GM19328 (cell line): ENCODE measurements at regions not wholly inside any gene's neighbourhood (a gene's known extent, or its start where the extent isn't known, plus 50 kb on each side); places are given as distances from the start of the nearest gene placed in this dataset.
"Not testable (repeated sequence)": the region's sequence is repeated elsewhere in the genome, so short reads cannot be mapped to it uniquely, and the experiment has no call there.

ENCODE experiments used
- ATAC-seq: cut with Tn5 transposase; IDR thresholded peaks from one replicate; pipeline ENCODE4 v1.9.1; 2021; ENCODE audit warnings: mild to moderate bottlenecking, moderate library complexity; ENCODE audit not compliant: unreplicated experiment

GRCh38 chr2:90288396-90288795 is 1596.9 kb downstream of the RPIA start:
- not testable (repeated sequence) for ATAC-seq

- not testable (repeated sequence) for ATAC-seq
Observed at GRCh38 chr2:90289291-90289980, 1598.0 kb downstream of the RPIA start.

GRCh38 chr2:90290701-90291100 is 1599.2 kb downstream of the RPIA start:
- ATAC-seq: not testable (repeated sequence)

GRCh38 chr2:90291168-90291883 is 1599.9 kb downstream of the RPIA start:
- not testable (repeated sequence) for ATAC-seq

- ATAC-seq: not testable (repeated sequence)
Observed at GRCh38 chr2:90291934-90292333, 1600.5 kb downstream of the RPIA start.

GRCh38 chr2:90292451-90292850 is 1601.0 kb downstream of the RPIA start:
- ATAC-seq: not testable (repeated sequence)

GRCh38 chr2:90293224-90293623 is 1601.8 kb downstream of the RPIA start:
- not testable (repeated sequence) for ATAC-seq

- ATAC-seq: not testable (repeated sequence)
Observed at GRCh38 chr2:90293806-90294205, 1602.3 kb downstream of the RPIA start.

- not testable (repeated sequence) for ATAC-seq
Observed at GRCh38 chr2:90295036-90295750, 1603.7 kb downstream of the RPIA start.

- not testable (repeated sequence) for ATAC-seq
Observed at GRCh38 chr2:90296484-90296777, 1605.0 kb downstream of the RPIA start.

- ATAC-seq: not testable (repeated sequence)
Observed at GRCh38 chr2:90297701-90298100, 1606.2 kb downstream of the RPIA start.

- not testable (repeated sequence) for ATAC-seq
Observed at GRCh38 chr2:90298126-90298755, 1606.8 kb downstream of the RPIA start.

GRCh38 chr2:90298983-90299382 is 1607.5 kb downstream of the RPIA start:
- not testable (repeated sequence) for ATAC-seq

- not testable (repeated sequence) for ATAC-seq
Observed at GRCh38 chr2:90322982-90323381, 1631.5 kb downstream of the RPIA start.

- not testable (repeated sequence) for ATAC-seq
Observed at GRCh38 chr2:90323612-90324558, 1632.4 kb downstream of the RPIA start.

GRCh38 chr2:90324672-90325071 is 1633.2 kb downstream of the RPIA start:
- not testable (repeated sequence) for ATAC-seq

GRCh38 chr2:90325796-90326353 is 1634.4 kb downstream of the RPIA start:
- ATAC-seq: not testable (repeated sequence)

- not testable (repeated sequence) for ATAC-seq
Observed at GRCh38 chr2:90355546-90355945, 1664.1 kb downstream of the RPIA start.

- not testable (repeated sequence) for ATAC-seq
Observed at GRCh38 chr2:90359344-90359743, 1667.9 kb downstream of the RPIA start.
